A673 (cell line): ENCODE measurements at regions not wholly inside any gene's neighbourhood (a gene's known extent, or its start where the extent isn't known, plus 50 kb on each side); places are given as distances from the start of the nearest gene placed in this dataset.

ENCODE experiments used
- BruUV-seq: library from RNA; stranded (reverse); fragments of 400-500 nt; replicated peaks from 2 replicates; lab custom pipeline; 2021; lab: Mats Ljungman, UMichigan
- CTCF ChIA-PET: fragments of 300-600 bp; sonication (Branson Sonifier 250); formaldehyde crosslinking; loops from one replicate; lab custom pipeline; 2022; ENCODE audit warnings: antibody characterized with exemption; lab: Charles Lee
- POLR2A ChIA-PET: fragments of 300-600 bp; sonication (Branson Sonifier 250); formaldehyde crosslinking; loops from one replicate; lab custom pipeline; 2022; ENCODE audit warnings: antibody characterized with exemption; ENCODE audit not compliant: low non-redundant PET; lab: Charles Lee
- DNase-seq: peaks from one replicate; pipeline ENCODE4 v3.0.0-alpha.2; 2015; ENCODE audit warnings: low spot score
- H3K27ac ChIP-seq: fragments of 200-600 bp; sonication (generic); 2 replicates; pipeline ENCODE4 v1.5.1; 2016; ENCODE audit warnings: mixed run types, low read depth, mild to moderate bottlenecking, mixed read lengths, antibody characterized with exemption, low read length; ENCODE audit not compliant: poor library complexity, severe bottlenecking
- H3K27me3 ChIP-seq: fragments of 200-600 bp; sonication (generic); replicated peaks from 2 replicates; pipeline ENCODE4 v1.6.1; 2017; ENCODE audit warnings: mixed run types, low read depth, mild to moderate bottlenecking, mixed read lengths, antibody characterized with exemption, low read length; ENCODE audit not compliant: insufficient read depth, poor library complexity
- H3K36me3 ChIP-seq: fragments of 200-600 bp; sonication (generic); 2 replicates; pipeline ENCODE4 v1.6.1; 2016; ENCODE audit warnings: mixed run types, mild to moderate bottlenecking, mixed read lengths, antibody characterized with exemption, low read length; ENCODE audit not compliant: insufficient read depth, poor library complexity, severe bottlenecking
- H3K4me1 ChIP-seq: fragments of 200-600 bp; sonication (generic); 2 replicates; pipeline ENCODE4 v1.6.1; 2017; ENCODE audit warnings: mixed run types, mild to moderate bottlenecking, mixed read lengths, antibody characterized with exemption, low read length; ENCODE audit not compliant: insufficient read depth, poor library complexity, severe bottlenecking
- H3K4me3 ChIP-seq: fragments of 200-600 bp; sonication (generic); 2 replicates; pipeline ENCODE4 v1.5.1; 2016; ENCODE audit warnings: low read depth, mixed run types, mild to moderate bottlenecking, mixed read lengths, low read length; ENCODE audit not compliant: poor library complexity, severe bottlenecking
- H3K9me3 ChIP-seq: fragments of 200-600 bp; sonication (generic); 2 replicates; pipeline ENCODE4 v1.6.1; 2016; ENCODE audit warnings: mixed run types, low read depth, mild to moderate bottlenecking, mixed read lengths, antibody characterized with exemption, low read length; ENCODE audit not compliant: poor library complexity, severe bottlenecking
- EZH2 ChIP-seq: fragments of 200-600 bp; sonication (generic); IDR thresholded peaks from 2 replicates; pipeline ENCODE4 v1.6.1; 2017; ENCODE audit warnings: borderline replicate concordance, low read depth, mild to moderate bottlenecking, mixed read lengths, antibody characterized with exemption, low read length; ENCODE audit not compliant: poor library complexity, severe bottlenecking
- intact Hi-C: fragments of 100-400 bp; cut with micrococcal nuclease; formaldehyde crosslinking; loops from one replicate; pipeline ENCODE4 v1.10.0; 2022; ENCODE audit not compliant: unreplicated experiment
- TF ChIP-seq, protein P1 (sequence below): fragments of 300-800, 200-600 bp; sonication (generic); conservative IDR thresholded peaks from 2 replicates; pipeline ENCODE4 v1.5.1; 2017; ENCODE audit warnings: low read depth, mild to moderate bottlenecking, antibody characterized with exemption, low read length, moderate library complexity, mixed read lengths

DNA sequence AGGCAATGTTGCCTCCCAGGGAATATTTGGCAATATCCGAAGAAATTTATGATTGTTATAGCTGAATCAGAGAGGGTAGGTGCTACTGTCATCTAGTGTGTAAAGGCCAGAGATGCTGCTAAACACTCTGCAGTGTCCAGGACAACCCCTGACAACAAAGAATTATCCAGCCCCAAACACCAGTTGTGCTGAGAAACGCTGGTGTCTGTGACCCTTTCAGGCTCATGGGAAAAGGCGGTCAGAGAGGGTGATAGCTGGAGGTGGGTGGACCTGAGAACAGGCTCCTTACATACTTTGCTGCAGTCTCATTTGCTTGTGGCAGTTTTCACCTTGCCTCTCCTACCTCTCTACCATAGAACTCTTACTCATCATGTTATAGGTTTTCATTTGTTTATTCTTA is 295.3 kb upstream of the DMRT1 start:
- H3K27ac ChIP-seq: no peak overlapping the region
- H3K4me1 ChIP-seq: no peaks in the 10 kb centered on the region
- no peak for TF ChIP-seq EZH2
- TF ChIP-seq, protein P1, sequence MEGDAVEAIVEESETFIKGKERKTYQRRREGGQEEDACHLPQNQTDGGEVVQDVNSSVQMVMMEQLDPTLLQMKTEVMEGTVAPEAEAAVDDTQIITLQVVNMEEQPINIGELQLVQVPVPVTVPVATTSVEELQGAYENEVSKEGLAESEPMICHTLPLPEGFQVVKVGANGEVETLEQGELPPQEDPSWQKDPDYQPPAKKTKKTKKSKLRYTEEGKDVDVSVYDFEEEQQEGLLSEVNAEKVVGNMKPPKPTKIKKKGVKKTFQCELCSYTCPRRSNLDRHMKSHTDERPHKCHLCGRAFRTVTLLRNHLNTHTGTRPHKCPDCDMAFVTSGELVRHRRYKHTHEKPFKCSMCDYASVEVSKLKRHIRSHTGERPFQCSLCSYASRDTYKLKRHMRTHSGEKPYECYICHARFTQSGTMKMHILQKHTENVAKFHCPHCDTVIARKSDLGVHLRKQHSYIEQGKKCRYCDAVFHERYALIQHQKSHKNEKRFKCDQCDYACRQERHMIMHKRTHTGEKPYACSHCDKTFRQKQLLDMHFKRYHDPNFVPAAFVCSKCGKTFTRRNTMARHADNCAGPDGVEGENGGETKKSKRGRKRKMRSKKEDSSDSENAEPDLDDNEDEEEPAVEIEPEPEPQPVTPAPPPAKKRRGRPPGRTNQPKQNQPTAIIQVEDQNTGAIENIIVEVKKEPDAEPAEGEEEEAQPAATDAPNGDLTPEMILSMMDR: no peak
- no peak overlapping the region for H3K4me3 ChIP-seq
- no TSS peak for BruUV-seq
- POLR2A ChIA-PET: no interaction called here
- no peaks in the 10 kb centered on the region for H3K36me3 ChIP-seq
- intact Hi-C loops: no loop called here
- CTCF ChIA-PET: no interaction called here
- DNase-seq: no peak
- no peaks in the 10 kb centered on the region for H3K9me3 ChIP-seq
- H3K27me3 ChIP-seq: no peaks in the 10 kb centered on the region

DNA sequence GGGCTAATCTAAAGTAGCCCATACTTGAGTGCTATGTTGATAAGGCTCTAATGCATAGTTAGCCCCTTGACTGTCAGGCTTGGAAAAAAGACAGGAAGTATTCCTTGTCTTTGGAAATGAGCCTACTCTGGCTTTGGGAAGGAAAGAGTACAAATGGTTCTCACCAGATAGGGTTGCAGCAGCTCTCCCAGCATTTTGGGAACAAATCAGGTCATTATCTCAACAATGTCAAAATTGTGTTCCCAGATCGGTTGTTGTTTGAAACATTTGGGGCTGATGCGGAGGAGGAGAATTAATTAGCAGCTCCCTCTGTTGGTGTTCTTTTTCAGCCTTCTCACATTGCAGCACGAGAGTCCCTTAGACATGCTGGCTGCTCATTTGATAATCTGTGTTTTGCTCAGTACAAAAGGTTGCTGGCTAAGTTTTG is 294.7 kb upstream of the DMRT1 start:
- BruUV-seq: no TSS peak

DNA sequence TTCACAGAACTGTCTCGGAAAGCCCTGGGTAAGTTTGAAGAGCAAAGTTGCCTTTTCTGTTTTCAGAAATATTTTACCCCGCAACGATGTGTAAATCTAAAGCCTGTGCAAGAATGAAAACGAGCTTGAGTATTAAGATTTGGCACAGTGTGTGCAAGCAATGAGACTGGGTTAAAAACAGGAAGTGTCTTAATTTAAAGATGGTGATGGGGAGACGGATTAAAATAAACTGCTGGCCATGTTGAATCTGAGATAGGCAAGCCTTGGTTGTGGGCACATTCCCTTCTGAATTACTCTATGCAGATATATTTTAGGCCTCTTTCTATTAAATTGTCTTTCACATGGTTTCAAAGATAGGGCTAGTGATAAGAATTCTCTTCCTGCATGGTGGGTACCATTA is 294.2 kb upstream of the DMRT1 start:
- TF ChIP-seq, protein P1: no peak
- TF ChIP-seq EZH2: no peak
- intact Hi-C loops: no loop called here
- H3K4me1 ChIP-seq: no peaks in the 10 kb centered on the region
- CTCF ChIA-PET: no interaction called here
- no peak overlapping the region for H3K4me3 ChIP-seq
- H3K9me3 ChIP-seq: no peaks in the 10 kb centered on the region
- POLR2A ChIA-PET: no interaction called here
- DNase-seq: no peak
- no TSS peak for BruUV-seq
- no peak overlapping the region for H3K27ac ChIP-seq
- no peaks in the 10 kb centered on the region for H3K27me3 ChIP-seq
- no peaks in the 10 kb centered on the region for H3K36me3 ChIP-seq

More for the DNA sequence above, 294.7 kb upstream of the DMRT1 start:
- H3K27ac ChIP-seq: no peak overlapping the region
- ChIA-PET POLR2A (no interaction called here), CTCF (no interaction called here)
- DNase-seq: no peak
- TF ChIP-seq, protein P1: 0 out of 2 replicates have a peak, but pooled peaks have one; percentile 19
- no peak for TF ChIP-seq EZH2
- no peaks in the 10 kb centered on the region for H3K4me1 ChIP-seq
- H3K36me3 ChIP-seq: no peaks in the 10 kb centered on the region
- no peaks in the 10 kb centered on the region for H3K27me3 ChIP-seq
- intact Hi-C loops: no loop called here
- no peak overlapping the region for H3K4me3 ChIP-seq
- no peaks in the 10 kb centered on the region for H3K9me3 ChIP-seq
